Stimulated activated effector memory CD8-positive, alpha-beta T cell treated with anti-CD3 and anti-CD28 coated beads, Interleukin-12 subunit alpha, Interleukin-12 subunit beta, amount 100 ng/mL, for 72 hours (primary cell): ENCODE measurements at regions not wholly inside any gene's neighbourhood (a gene's known extent, or its start where the extent isn't known, plus 50 kb on each side); places are given as distances from the start of the nearest gene placed in this dataset.
"Not testable (repeated sequence)": the region's sequence is repeated elsewhere in the genome, so short reads cannot be mapped to it uniquely, and the experiment has no call there.

Source experiments
- ATAC-seq: fragments of 150-1000 bp; cut with Tn5 transposase; 2 replicates; pipeline ENCODE4 v1.10.0; 2021
- DNase-seq, 2 donors: peaks; one replicate each; pipeline ENCODE4 v3.0.0; 2021 to 2022; ENCODE audit warnings: low spot score in 2 of 2
- H3K27ac Mint-ChIP-seq: one replicate; pipeline ENCODE4 v1.8.0; 2022; ENCODE audit warnings: mild to moderate bottlenecking, mixed read lengths
- H3K36me3 Mint-ChIP-seq: one replicate; pipeline ENCODE4 v1.8.0; 2022; ENCODE audit warnings: mild to moderate bottlenecking, mixed read lengths
- H3K4me1 Mint-ChIP-seq: one replicate; pipeline ENCODE4 v1.8.0; 2022; ENCODE audit warnings: mixed read lengths
- H3K4me3 Mint-ChIP-seq: one replicate; pipeline ENCODE4 v1.8.0; 2022; ENCODE audit warnings: mild to moderate bottlenecking, mixed read lengths
- H3K9me3 Mint-ChIP-seq: one replicate; pipeline ENCODE4 v1.8.0; 2022; ENCODE audit warnings: mixed read lengths

DNA sequence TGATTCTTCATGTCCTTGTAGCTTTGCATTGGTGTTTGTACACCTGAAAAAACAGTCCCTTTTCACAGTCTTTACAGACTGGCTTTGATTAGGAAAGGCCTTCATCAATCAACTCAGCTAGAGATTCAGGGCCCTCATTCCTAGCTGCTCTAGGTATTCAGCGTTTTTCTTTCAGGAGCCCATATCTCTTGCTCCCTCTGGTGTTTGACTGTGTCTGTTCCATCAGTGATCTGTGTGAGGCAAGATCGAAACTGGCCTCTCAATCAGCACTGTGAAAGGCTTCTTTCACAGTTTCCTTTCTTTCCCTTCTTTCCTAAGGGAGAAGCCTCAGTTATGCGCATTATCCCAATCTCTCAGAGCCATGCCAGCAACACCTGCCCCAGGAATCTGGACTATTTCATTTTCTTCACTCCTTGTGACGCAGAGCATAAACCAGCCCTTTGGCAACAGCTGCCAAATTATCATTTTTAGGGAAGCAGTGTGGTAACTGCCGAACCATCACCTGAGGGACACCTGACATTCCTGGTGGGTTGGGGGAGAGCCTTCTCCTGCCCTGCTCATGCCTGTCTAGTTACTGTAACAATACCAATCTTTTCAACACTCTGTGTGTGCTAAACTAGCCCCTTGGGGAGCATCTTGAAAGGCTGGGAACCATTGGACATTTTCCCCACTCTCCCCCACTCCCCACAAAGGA lies 75.7 kb upstream of the CCDC71L start:
- Mint-ChIP-seq H3K9me3 (peaks cover 9% of the 10 kb centered on the region), H3K27ac (peak overlapping the region; percentile 77), H3K4me1 (peaks cover 46% of the 10 kb centered on the region), H3K36me3 (no peaks in the 10 kb centered on the region), H3K4me3 (peak overlapping the region; percentile 41)
- DNase-seq (peak; percentile 16 to 65), ATAC-seq (peak; percentile 93)

DNA sequence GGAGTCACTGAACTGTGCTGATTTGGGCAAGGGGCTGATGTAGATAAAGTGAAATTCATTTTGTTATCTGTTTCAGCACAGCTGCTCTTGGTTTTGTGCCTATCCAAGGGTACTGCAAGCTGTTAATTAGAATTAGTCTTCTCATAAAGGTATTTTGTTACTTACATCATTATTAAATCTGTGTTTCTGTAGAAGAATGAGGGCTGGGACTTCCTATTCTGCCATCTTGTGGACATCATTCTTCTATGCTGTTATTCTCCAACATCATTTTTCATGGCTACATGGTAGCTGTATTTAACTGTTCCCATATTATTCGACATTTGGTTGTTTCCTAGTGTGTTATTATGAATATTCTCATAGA lies 76.2 kb upstream of the CCDC71L start:
- ATAC-seq (no peak), DNase-seq (no peak)
- H3K4me1 Mint-ChIP-seq = peaks cover 41% of the 10 kb centered on the region
- H3K4me3 Mint-ChIP-seq = no peak overlapping the region
- H3K27ac Mint-ChIP-seq = peak overlapping the region; percentile 77
- H3K9me3 Mint-ChIP-seq = peaks cover 9% of the 10 kb centered on the region
- H3K36me3 Mint-ChIP-seq = no peaks in the 10 kb centered on the region

DNA sequence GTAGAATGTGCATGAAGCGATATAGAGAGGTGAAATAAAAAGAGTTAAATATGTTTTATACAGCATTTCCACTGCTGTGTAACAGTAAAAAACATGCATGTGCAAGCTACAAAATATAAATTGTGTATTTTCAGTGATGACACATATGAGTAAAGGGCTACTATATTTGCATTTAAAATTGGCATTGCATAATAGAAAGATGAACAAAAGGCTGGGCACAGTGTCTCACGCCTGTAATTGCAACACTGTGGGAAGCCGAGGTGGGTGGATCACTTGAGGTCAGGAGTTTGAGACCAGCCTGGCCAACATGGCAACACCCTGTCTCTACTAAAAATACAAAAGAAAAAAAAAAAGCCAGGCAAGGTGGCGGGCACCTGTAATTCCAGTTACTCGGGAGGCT lies 79.8 kb upstream of the CCDC71L start:
- Mint-ChIP-seq H3K4me1 (peaks cover 21% of the 10 kb centered on the region), H3K9me3 (peaks cover 5% of the 10 kb centered on the region)

DNA sequence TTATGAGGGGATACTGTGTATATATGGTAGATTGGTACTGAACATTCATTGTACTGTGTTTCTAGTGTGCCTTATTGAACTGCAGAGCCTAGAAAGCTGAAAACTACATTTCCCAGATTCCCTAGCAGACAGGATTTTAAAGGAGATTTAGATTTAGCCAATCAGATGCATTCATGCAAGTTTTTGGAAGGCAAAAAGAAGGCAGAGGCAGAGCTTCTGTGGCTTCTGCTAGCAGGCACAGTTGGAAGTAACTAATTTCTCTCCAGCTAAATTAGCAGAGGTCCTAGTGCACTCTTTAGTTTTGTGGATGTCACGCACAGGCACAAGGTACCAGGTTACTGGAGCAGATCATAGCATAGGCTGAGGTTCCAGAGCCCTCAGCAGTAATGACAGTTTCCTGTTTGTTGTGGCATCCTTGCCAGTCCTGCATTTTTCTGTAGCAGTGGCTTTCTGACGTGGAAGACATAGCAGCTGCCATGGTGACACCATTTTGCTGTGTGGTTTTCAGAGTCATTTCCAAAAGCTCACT lies 83.7 kb upstream of the CCDC71L start:
- Mint-ChIP-seq H3K27ac (no peak overlapping the region), H3K36me3 (no peaks in the 10 kb centered on the region), H3K4me1 (peaks cover 8% of the 10 kb centered on the region), H3K9me3 (no peaks in the 10 kb centered on the region), H3K4me3 (no peak overlapping the region)
- peak; percentile 72 for ATAC-seq
- DNase-seq = no peak

More for the DNA sequence above, 79.8 kb upstream of the CCDC71L start:
- ATAC-seq = no peak
- Mint-ChIP-seq H3K27ac (no peak overlapping the region), H3K4me3 (no peak overlapping the region), H3K36me3 (no peaks in the 10 kb centered on the region)
- DNase-seq = no peak

DNA sequence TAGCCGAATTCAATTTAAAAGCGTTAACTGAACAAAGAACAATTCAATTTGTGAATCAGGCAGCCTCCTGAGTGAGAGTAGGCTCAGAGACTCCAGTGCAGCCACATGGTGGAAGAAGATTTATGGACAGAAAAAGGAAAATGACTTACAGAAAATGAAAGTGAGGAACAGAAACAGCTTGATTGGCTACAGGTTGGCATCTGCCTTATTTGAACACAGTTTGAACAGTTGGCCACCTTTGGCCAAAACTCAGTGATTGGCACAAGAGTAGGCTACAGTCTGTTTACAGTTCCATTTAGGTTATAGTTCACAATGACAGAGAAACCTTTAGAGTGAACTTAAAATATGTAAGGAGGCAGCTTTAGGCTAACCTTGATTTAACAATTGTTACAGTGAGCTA lies 86.3 kb upstream of the CCDC71L start:
- H3K27ac Mint-ChIP-seq = peak overlapping the region; percentile 26
- DNase-seq, H3K36me3 Mint-ChIP-seq, H3K9me3 Mint-ChIP-seq, H3K4me1 Mint-ChIP-seq, ATAC-seq, H3K4me3 Mint-ChIP-seq: not testable (repeated sequence)

DNA sequence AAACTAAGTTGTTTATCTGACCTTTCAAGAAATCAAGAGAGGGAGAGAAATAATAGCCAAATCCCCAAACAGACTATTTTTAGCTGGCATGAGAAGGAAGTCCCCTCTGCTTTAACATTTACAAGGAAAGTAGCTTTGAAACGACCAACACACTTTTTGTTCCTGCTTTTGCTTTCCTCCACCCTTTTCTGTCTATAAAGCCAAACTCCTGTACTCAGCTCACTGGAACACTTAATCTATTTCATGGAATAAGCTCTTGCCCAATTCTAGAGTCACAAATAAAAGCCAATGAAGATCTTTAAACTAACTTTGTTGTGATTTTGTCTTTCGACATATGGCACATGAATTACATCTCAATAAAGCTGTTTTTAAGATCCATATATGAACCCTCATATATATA lies 86.8 kb upstream of the CCDC71L start:
- DNase-seq = no peak
- peaks cover 8% of the 10 kb centered on the region for H3K4me1 Mint-ChIP-seq
- no peak overlapping the region for H3K27ac Mint-ChIP-seq
- no peak for ATAC-seq
- no peak overlapping the region for H3K4me3 Mint-ChIP-seq
- H3K9me3 Mint-ChIP-seq = no peaks in the 10 kb centered on the region
- H3K36me3 Mint-ChIP-seq = no peaks in the 10 kb centered on the region

DNA sequence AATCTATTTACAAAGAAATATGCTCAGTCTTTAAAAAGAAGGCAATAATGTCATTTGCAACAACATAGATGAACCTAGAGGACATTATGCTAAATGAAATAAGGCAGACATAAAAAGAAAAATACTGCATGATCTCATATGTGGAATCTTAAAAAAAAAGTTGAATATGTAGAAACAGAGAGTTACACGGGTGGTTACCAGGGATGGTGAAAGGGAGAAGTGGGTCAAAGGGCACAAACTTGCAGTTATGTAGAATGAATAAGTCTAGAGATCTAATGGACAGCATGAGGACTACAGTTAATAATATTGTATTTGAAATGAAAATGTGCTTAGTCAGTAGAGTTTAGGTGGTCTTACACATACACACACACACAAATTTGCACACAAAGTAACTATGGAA lies 88.2 kb upstream of the CCDC71L start:
- peaks cover 2% of the 10 kb centered on the region for H3K9me3 Mint-ChIP-seq
- ATAC-seq (no peak), DNase-seq (no peak)
- no peaks in the 10 kb centered on the region for H3K36me3 Mint-ChIP-seq
- H3K27ac Mint-ChIP-seq = no peak overlapping the region
- peaks cover 8% of the 10 kb centered on the region for H3K4me1 Mint-ChIP-seq
- H3K4me3 Mint-ChIP-seq = no peak overlapping the region

DNA sequence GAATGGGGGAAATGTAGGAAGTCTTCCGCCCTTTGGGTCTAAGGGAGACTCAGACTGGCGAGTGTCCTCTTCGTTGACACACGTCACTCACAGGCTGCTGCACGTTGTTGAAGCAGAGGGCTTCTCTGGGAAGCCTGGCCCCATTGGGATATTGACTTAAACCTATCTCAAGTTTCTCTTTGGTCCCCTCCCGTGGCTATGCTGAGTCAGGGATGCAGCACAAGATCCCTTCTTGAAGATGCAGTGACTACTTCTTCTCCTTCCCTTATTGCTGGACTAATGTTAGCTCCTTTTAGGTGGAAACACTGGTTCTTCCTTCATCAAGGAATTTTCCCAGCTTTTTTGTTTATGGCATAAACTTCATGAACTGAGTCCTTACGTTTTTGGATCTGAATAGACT lies 89.8 kb upstream of the CCDC71L start:
- Mint-ChIP-seq H3K4me1 (no peaks in the 10 kb centered on the region), H3K9me3 (peaks cover 6% of the 10 kb centered on the region), H3K4me3 (no peak overlapping the region), H3K36me3 (no peaks in the 10 kb centered on the region), H3K27ac (no peak overlapping the region)
- ATAC-seq (no peak), DNase-seq (no peak)

DNA sequence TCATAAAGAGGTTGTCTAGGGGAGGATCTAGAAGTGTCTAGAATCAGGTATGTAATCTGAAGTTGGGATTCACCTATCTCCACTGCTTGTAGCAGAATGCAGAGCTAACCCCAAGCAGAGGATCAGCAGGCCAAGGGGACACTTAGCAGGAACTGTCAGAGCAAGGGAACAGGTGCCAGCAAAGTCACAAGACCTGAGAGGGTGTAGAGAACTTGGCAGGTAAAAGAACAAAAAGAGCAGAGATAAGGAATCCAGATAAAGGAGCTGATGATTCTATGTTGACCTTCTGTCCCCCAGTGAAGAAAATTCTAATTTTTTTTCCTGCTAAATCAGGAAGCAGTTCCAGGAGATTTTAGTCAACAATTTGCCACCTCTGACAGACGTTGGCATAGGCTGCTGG lies 91.4 kb upstream of the CCDC71L start:
- H3K36me3 Mint-ChIP-seq = no peaks in the 10 kb centered on the region
- H3K4me3 Mint-ChIP-seq = no peak overlapping the region
- H3K9me3 Mint-ChIP-seq = peaks cover 6% of the 10 kb centered on the region
- no peaks in the 10 kb centered on the region for H3K4me1 Mint-ChIP-seq
- DNase-seq (no peak), ATAC-seq (no peak)
- H3K27ac Mint-ChIP-seq = no peak overlapping the region

DNA sequence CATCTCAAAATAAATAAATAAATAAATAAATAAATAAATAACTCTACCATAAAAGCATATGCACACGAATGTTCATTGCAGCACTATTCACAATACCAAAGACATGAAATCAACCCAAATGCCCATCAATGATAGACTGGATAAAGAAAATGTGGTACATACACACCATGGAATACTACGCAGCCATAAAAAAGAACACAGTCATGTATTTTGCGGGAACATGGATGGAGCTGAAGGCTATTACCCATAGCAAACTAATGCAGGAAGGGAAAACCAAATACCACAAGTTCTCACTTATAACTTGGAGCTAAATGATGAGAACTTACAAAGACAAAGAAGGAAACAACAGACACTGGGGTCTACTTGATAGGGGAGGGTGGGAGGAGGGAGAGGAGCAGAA lies 94.1 kb upstream of the CCDC71L start:
- DNase-seq, H3K4me3 Mint-ChIP-seq, H3K27ac Mint-ChIP-seq, H3K4me1 Mint-ChIP-seq, ATAC-seq, H3K9me3 Mint-ChIP-seq, H3K36me3 Mint-ChIP-seq: not testable (repeated sequence)

DNA sequence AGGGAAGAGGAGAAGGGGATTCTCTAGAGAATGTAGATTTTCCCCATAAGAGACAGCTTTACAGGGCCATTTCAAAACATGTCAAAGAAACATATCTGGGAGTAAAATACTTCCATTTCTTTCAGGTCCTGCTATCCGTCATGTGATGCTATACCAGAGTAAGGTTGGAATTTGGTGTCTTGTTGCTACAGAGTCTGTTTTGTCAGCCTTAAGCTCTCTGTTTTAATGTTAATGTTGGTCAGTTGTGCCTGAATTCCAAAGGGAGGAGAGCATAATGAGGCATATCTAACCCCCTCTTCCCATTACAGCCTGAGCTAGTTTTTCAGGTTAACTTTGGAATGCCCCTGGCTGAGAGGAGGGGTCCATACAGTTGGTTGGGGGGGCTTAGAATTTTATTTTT lies 94.7 kb upstream of the CCDC71L start:
- DNase-seq (no peak), ATAC-seq (no peak)
- Mint-ChIP-seq H3K27ac (no peak overlapping the region), H3K4me1 (no peaks in the 10 kb centered on the region), H3K9me3 (peaks cover 6% of the 10 kb centered on the region), H3K36me3 (no peaks in the 10 kb centered on the region), H3K4me3 (no peak overlapping the region)

DNA sequence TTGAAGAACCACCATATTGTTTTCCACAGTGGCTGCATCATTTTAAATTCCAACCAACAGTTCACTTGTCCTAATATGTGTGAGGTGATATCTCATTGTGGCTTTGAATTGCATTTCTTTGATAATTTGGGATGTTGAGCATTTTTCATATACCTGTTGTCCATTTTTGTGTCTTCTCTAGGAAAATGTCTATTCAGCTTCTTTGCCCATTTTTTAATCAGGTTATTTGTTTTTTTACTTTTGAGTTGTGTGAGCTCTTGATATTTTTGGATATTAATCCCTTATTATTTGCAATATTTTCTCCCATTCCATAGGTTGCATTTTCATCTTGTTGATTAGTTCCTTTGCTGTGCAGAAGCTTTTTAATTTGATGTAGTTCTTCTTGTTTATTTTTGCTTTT lies 95.1 kb upstream of the CCDC71L start:
- Mint-ChIP-seq H3K4me1 (no peaks in the 10 kb centered on the region), H3K4me3 (no peak overlapping the region), H3K27ac (no peak overlapping the region), H3K9me3 (peaks cover 6% of the 10 kb centered on the region), H3K36me3 (no peaks in the 10 kb centered on the region)
- ATAC-seq (no peak), DNase-seq (no peak)

DNA sequence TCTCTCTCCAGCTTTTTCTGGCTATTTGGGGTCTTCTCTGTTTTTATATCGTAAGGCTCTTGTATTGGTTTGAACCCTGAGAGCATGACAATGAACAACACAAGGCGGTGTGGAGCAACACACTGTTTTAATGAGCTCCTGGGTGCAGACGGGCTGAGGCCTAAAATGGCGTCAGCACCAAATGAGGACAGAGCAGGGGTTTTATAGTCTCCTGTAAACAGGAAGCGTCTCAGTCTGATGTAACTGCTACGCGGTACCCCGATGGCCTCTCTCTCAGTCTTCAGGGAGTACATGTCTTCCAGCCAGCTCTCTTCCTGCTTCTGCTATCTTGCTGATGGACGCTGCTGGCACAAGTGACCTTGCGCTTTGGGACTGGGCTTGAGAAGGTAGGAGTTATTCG lies 95.9 kb upstream of the CCDC71L start:
- ATAC-seq (no peak), DNase-seq (no peak)
- Mint-ChIP-seq H3K4me1 (no peaks in the 10 kb centered on the region), H3K36me3 (no peaks in the 10 kb centered on the region), H3K9me3 (peaks cover 6% of the 10 kb centered on the region), H3K27ac (no peak overlapping the region), H3K4me3 (no peak overlapping the region)

DNA sequence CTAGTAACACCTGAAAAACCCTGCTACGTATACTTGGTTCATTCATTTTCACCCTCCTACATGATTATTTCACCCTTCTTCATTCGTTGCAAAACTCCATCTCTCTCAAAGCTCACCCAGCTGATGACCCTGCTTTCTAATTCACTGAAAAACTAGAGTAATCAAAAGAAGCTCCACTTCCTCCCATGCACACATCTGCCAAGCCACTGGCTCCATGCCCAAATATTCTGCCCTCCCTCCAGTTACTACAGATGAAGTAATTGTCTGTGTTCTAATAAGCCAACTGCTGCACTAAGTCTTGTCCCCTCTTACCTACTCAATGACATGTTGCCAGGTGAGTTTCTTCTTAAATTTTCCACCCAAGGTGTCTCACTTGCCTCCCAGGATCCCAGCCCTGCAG lies 96.9 kb upstream of the CCDC71L start:
- no peak for DNase-seq
- no peak for ATAC-seq
- peaks cover 6% of the 10 kb centered on the region for H3K9me3 Mint-ChIP-seq
- H3K4me1 Mint-ChIP-seq = no peaks in the 10 kb centered on the region
- H3K27ac Mint-ChIP-seq = no peak overlapping the region
- H3K36me3 Mint-ChIP-seq = no peaks in the 10 kb centered on the region
- no peak overlapping the region for H3K4me3 Mint-ChIP-seq

DNA sequence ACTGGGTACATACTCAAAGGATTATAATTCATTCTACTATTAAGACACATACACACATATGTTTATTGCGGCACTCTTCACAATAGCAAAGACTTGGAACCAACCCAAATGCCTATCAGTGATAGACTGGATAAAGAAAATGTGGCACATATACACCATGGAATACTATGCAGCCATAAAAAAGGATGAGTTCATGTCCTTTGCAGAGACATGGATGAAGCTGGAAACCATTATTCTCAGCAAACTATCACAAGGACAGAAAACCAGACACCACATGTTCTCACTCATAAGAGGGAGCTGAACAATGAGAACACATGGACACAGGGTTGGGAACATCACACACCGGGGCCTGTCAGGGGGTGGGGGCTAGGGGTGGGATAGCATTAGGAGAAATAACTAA lies 101.9 kb upstream of the CCDC71L start:
- H3K4me1 Mint-ChIP-seq = peaks cover 18% of the 10 kb centered on the region
- H3K36me3 Mint-ChIP-seq, ATAC-seq, DNase-seq, H3K9me3 Mint-ChIP-seq, H3K4me3 Mint-ChIP-seq, H3K27ac Mint-ChIP-seq: not testable (repeated sequence)

DNA sequence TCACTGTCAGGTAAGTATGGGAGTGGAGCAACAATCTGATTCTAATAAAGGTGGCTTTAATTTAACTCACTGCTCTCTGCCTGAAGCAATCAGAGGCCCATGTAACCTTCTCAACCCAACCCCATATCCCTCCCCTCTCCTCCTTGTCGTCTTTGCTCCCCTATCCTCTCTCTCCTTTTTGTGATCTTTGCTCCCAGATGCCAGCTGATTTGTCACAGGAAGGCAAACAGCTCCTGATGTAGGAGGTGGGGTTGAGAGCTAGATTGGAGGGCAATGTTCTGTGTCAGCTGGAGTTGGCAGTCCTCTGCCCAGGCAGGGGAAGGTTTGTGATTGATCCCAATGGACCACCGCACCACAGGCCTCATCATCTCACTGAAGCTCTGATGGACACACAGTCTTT lies 101.4 kb upstream of the PIK3CG start:
- no peak for ATAC-seq
- Mint-ChIP-seq H3K4me1 (peaks cover 27% of the 10 kb centered on the region), H3K36me3 (peaks cover 6% of the 10 kb centered on the region)

More for the DNA sequence above, 101.4 kb upstream of the PIK3CG start:
- DNase-seq = no peak
- Mint-ChIP-seq H3K4me3 (no peak overlapping the region), H3K27ac (no peak overlapping the region), H3K9me3 (no peaks in the 10 kb centered on the region)
